Activated CD4-positive, alpha-beta memory T cell treated with anti-CD3 and anti-CD28 coated beads for 36 hours (primary cell): ENCODE measurements at regions not wholly inside any gene's neighbourhood (a gene's known extent, or its start where the extent isn't known, plus 50 kb on each side); places are given as distances from the start of the nearest gene placed in this dataset.

Experiments used
- CTCF ChIA-PET: fragments of 350-600 bp; sonication (Branson Sonifier 250); formaldehyde crosslinking; loops from one replicate; lab custom pipeline; 2021; ENCODE audit warnings: antibody characterized with exemption, inconsistent platforms; lab: Charles Lee
- POLR2A ChIA-PET: fragments of 350-600 bp; sonication (Branson Sonifier 250); formaldehyde crosslinking; loops from one replicate; lab custom pipeline; 2021; ENCODE audit warnings: antibody characterized with exemption; lab: Charles Lee
- DNase-seq: peaks from one replicate; pipeline ENCODE4 v3.0.0-alpha.2; 2020
- H3K27ac Mint-ChIP-seq: one replicate; pipeline ENCODE4 v1.8.0; 2021; ENCODE audit warnings: mixed read lengths
- H3K27me3 Mint-ChIP-seq: one replicate; pipeline ENCODE4 v1.8.0; 2021; ENCODE audit warnings: mixed read lengths
- H3K36me3 Mint-ChIP-seq: one replicate; pipeline ENCODE4 v1.8.0; 2021; ENCODE audit warnings: mixed read lengths
- H3K4me1 Mint-ChIP-seq: one replicate; pipeline ENCODE4 v1.8.0; 2021; ENCODE audit warnings: low read depth, mixed read lengths
- H3K4me3 Mint-ChIP-seq: one replicate; pipeline ENCODE4 v1.8.0; 2021; ENCODE audit warnings: mild to moderate bottlenecking, mixed read lengths
- H3K9me3 Mint-ChIP-seq: one replicate; pipeline ENCODE4 v1.8.0; 2021; ENCODE audit warnings: mixed read lengths
- intact Hi-C: fragments of 100-400 bp; cut with micrococcal nuclease; formaldehyde crosslinking; loops from one replicate; pipeline ENCODE4 v1.15.1; 2023

- DNase-seq, result no peak
- intact Hi-C loops, result no loop called here
- H3K4me1 Mint-ChIP-seq, result no peaks in the 10 kb centered on the region
- peaks cover 4% of the 10 kb centered on the region for H3K9me3 Mint-ChIP-seq
- H3K4me3 Mint-ChIP-seq, result no peak overlapping the region
- H3K36me3 Mint-ChIP-seq, result no peaks in the 10 kb centered on the region
- ChIA-PET POLR2A (no interaction called here), CTCF (no interaction called here)
- peaks cover 11% of the 10 kb centered on the region for H3K27me3 Mint-ChIP-seq
- no peak overlapping the region for H3K27ac Mint-ChIP-seq
Observed at GRCh38 chr3:194974468-194975135, 288.9 kb downstream of the FAM43A start.

GRCh38 chr3:194976049-194976451 lies 290.4 kb downstream of the FAM43A start:
- H3K27me3 Mint-ChIP-seq, result peaks cover 5% of the 10 kb centered on the region
- CTCF ChIA-PET, result no interaction called here
- H3K36me3 Mint-ChIP-seq, result no peaks in the 10 kb centered on the region
- POLR2A ChIA-PET, result no interaction called here
- intact Hi-C loops, result no loop called here
- no peaks in the 10 kb centered on the region for H3K4me1 Mint-ChIP-seq
- no peak for DNase-seq
- H3K4me3 Mint-ChIP-seq, result no peak overlapping the region
- no peak overlapping the region for H3K27ac Mint-ChIP-seq
- H3K9me3 Mint-ChIP-seq, result no peaks in the 10 kb centered on the region

GRCh38 chr3:194976874-194977273 lies 291.2 kb downstream of the FAM43A start:
- DNase-seq, result no peak
- no peak overlapping the region for H3K4me3 Mint-ChIP-seq
- H3K27ac Mint-ChIP-seq, result no peak overlapping the region
- intact Hi-C loops, result no loop called here
- peaks cover 5% of the 10 kb centered on the region for H3K27me3 Mint-ChIP-seq
- no peaks in the 10 kb centered on the region for H3K36me3 Mint-ChIP-seq
- peaks cover 3% of the 10 kb centered on the region for H3K9me3 Mint-ChIP-seq
- POLR2A ChIA-PET, result no interaction called here
- no peaks in the 10 kb centered on the region for H3K4me1 Mint-ChIP-seq
- CTCF ChIA-PET, result no interaction called here

- no peak for DNase-seq
- Mint-ChIP-seq H3K4me3 (no peak overlapping the region), H3K27me3 (peaks cover 5% of the 10 kb centered on the region), H3K9me3 (peaks cover 6% of the 10 kb centered on the region), H3K36me3 (no peaks in the 10 kb centered on the region), H3K4me1 (no peaks in the 10 kb centered on the region), H3K27ac (no peak overlapping the region)
- intact Hi-C loops, result no loop called here
- ChIA-PET POLR2A (no interaction called here), CTCF (no interaction called here)
Observed at GRCh38 chr3:194977356-194977755, 291.7 kb downstream of the FAM43A start.

- DNase-seq, result no peak
- peaks cover 8% of the 10 kb centered on the region for H3K9me3 Mint-ChIP-seq
- ChIA-PET CTCF (interaction anchor here (1.1 kb wide), 1 partner anchor 14 kb away, joined by 3 read pairs; no protein-coding TSS in a partner anchor), POLR2A (no interaction called here)
- no peaks in the 10 kb centered on the region for H3K36me3 Mint-ChIP-seq
- H3K27ac Mint-ChIP-seq, result no peak overlapping the region
- intact Hi-C loops, result no loop called here
- H3K4me1 Mint-ChIP-seq, result no peaks in the 10 kb centered on the region
- H3K27me3 Mint-ChIP-seq, result peaks cover 5% of the 10 kb centered on the region
- H3K4me3 Mint-ChIP-seq, result no peak overlapping the region
Observed at GRCh38 chr3:194979173-194979572, 291.8 kb downstream of the XXYLT1 start.

- Mint-ChIP-seq H3K9me3 (peaks cover 8% of the 10 kb centered on the region), H3K4me3 (no peak overlapping the region), H3K36me3 (no peaks in the 10 kb centered on the region), H3K27ac (no peak overlapping the region), H3K27me3 (peaks cover 12% of the 10 kb centered on the region), H3K4me1 (no peaks in the 10 kb centered on the region)
- POLR2A ChIA-PET, result no interaction called here
- CTCF ChIA-PET, result no interaction called here
- DNase-seq, result no peak
- intact Hi-C loops, result no loop called here
Observed at GRCh38 chr3:194982472-194982871, 288.5 kb downstream of the XXYLT1 start.

GRCh38 chr3:194983121-194983520 lies 287.8 kb downstream of the XXYLT1 start:
- Mint-ChIP-seq H3K4me3 (no peak overlapping the region), H3K27me3 (peaks cover 10% of the 10 kb centered on the region), H3K9me3 (peaks cover 8% of the 10 kb centered on the region), H3K27ac (no peak overlapping the region), H3K4me1 (no peaks in the 10 kb centered on the region), H3K36me3 (no peaks in the 10 kb centered on the region)
- intact Hi-C loops, result no loop called here
- POLR2A ChIA-PET, result no interaction called here
- no peak for DNase-seq
- CTCF ChIA-PET, result no interaction called here

- intact Hi-C loops, result no loop called here
- no peak overlapping the region for H3K4me3 Mint-ChIP-seq
- H3K36me3 Mint-ChIP-seq, result no peaks in the 10 kb centered on the region
- no peak overlapping the region for H3K27ac Mint-ChIP-seq
- H3K9me3 Mint-ChIP-seq, result peaks cover 8% of the 10 kb centered on the region
- H3K27me3 Mint-ChIP-seq, result peaks cover 7% of the 10 kb centered on the region
- ChIA-PET CTCF (no interaction called here), POLR2A (no interaction called here)
- DNase-seq, result no peak
- H3K4me1 Mint-ChIP-seq, result no peaks in the 10 kb centered on the region
Observed at GRCh38 chr3:194983620-194984019, 287.3 kb downstream of the XXYLT1 start.

- Mint-ChIP-seq H3K27ac (no peak overlapping the region), H3K4me3 (no peak overlapping the region), H3K4me1 (no peaks in the 10 kb centered on the region), H3K36me3 (no peaks in the 10 kb centered on the region), H3K27me3 (peaks cover 7% of the 10 kb centered on the region), H3K9me3 (peaks cover 8% of the 10 kb centered on the region)
- intact Hi-C loops, result no loop called here
- DNase-seq, result no peak
- CTCF ChIA-PET, result no interaction called here
- POLR2A ChIA-PET, result no interaction called here
Observed at GRCh38 chr3:194984066-194984465, 286.9 kb downstream of the XXYLT1 start.

- peaks cover 8% of the 10 kb centered on the region for H3K9me3 Mint-ChIP-seq
- intact Hi-C loops, result no loop called here
- no peaks in the 10 kb centered on the region for H3K4me1 Mint-ChIP-seq
- no peak for DNase-seq
- no peaks in the 10 kb centered on the region for H3K36me3 Mint-ChIP-seq
- H3K27ac Mint-ChIP-seq, result no peak overlapping the region
- no peak overlapping the region for H3K4me3 Mint-ChIP-seq
- H3K27me3 Mint-ChIP-seq, result peaks cover 7% of the 10 kb centered on the region
- CTCF ChIA-PET, result no interaction called here
- POLR2A ChIA-PET, result no interaction called here
Observed at GRCh38 chr3:194984622-194985021, 286.3 kb downstream of the XXYLT1 start.

- ChIA-PET POLR2A (no interaction called here), CTCF (interaction anchor here (1.4 kb wide), 1 partner anchor 303 kb away, joined by 3 read pairs; no protein-coding TSS in a partner anchor)
- peaks cover 8% of the 10 kb centered on the region for H3K9me3 Mint-ChIP-seq
- intact Hi-C loops, result no loop called here
- H3K27me3 Mint-ChIP-seq, result peaks cover 7% of the 10 kb centered on the region
- no peak overlapping the region for H3K4me3 Mint-ChIP-seq
- no peak overlapping the region for H3K27ac Mint-ChIP-seq
- no peak for DNase-seq
- no peaks in the 10 kb centered on the region for H3K36me3 Mint-ChIP-seq
- no peaks in the 10 kb centered on the region for H3K4me1 Mint-ChIP-seq
Observed at GRCh38 chr3:194985031-194985578, 285.9 kb downstream of the XXYLT1 start.

GRCh38 chr3:194986208-194987043 lies 284.5 kb downstream of the XXYLT1 start:
- no peaks in the 10 kb centered on the region for H3K36me3 Mint-ChIP-seq
- peaks cover 8% of the 10 kb centered on the region for H3K9me3 Mint-ChIP-seq
- no peak overlapping the region for H3K4me3 Mint-ChIP-seq
- peaks cover 13% of the 10 kb centered on the region for H3K27me3 Mint-ChIP-seq
- no peaks in the 10 kb centered on the region for H3K4me1 Mint-ChIP-seq
- no peak for DNase-seq
- ChIA-PET CTCF (interaction anchor here (1.4 kb wide), 1 partner anchor 304 kb away, joined by 3 read pairs; no protein-coding TSS in a partner anchor), POLR2A (no interaction called here)
- intact Hi-C loops, result no loop called here
- H3K27ac Mint-ChIP-seq, result no peak overlapping the region
